Hepatic stellate cell (primary cell): ENCODE measurements at regions not wholly inside any gene's neighbourhood (a gene's known extent, or its start where the extent isn't known, plus 50 kb on each side); places are given as distances from the start of the nearest gene placed in this dataset.

Experiments used
- DNase-seq: peaks from one replicate; pipeline ENCODE4 v3.0.0; 2011; ENCODE audit warnings: low spot score

- DNase-seq: peak; percentile 37
Observed at GRCh38 chr9:131809941-131810344, 70.1 kb upstream of the RAPGEF1 start.

- DNase-seq: no peak
Observed at GRCh38 chr9:131808291-131808690, 68.4 kb upstream of the RAPGEF1 start.

GRCh38 chr9:131807144-131807983 lies 67.5 kb upstream of the RAPGEF1 start:
- DNase-seq: no peak

GRCh38 chr9:131805803-131806202 lies 65.9 kb upstream of the RAPGEF1 start:
- DNase-seq: no peak

GRCh38 chr9:131804826-131805225 lies 65.0 kb upstream of the RAPGEF1 start:
- DNase-seq: no peak

GRCh38 chr9:131803758-131804411 lies 64.0 kb upstream of the RAPGEF1 start:
- no peak for DNase-seq

- DNase-seq: no peak
Observed at GRCh38 chr9:131801810-131802209, 61.9 kb upstream of the RAPGEF1 start.

GRCh38 chr9:131800843-131801242 lies 61.0 kb upstream of the RAPGEF1 start:
- no peak for DNase-seq

- DNase-seq: no peak
Observed at GRCh38 chr9:131800366-131800765, 60.5 kb upstream of the RAPGEF1 start.

- peak; percentile 65 for DNase-seq
Observed at GRCh38 chr9:131799177-131799823, 59.4 kb upstream of the RAPGEF1 start.

- no peak for DNase-seq
Observed at GRCh38 chr9:131798246-131798645, 58.4 kb upstream of the RAPGEF1 start.

GRCh38 chr9:131794393-131794792 lies 54.5 kb upstream of the RAPGEF1 start:
- no peak for DNase-seq

- no peak for DNase-seq
Observed at GRCh38 chr9:131791542-131792254, 51.8 kb upstream of the RAPGEF1 start.
